Raji (cell line): ENCODE measurements at regions not wholly inside any gene's neighbourhood (a gene's known extent, or its start where the extent isn't known, plus 50 kb on each side); places are given as distances from the start of the nearest gene placed in this dataset.

ENCODE experiments used
- POLR2A ChIP-seq: IDR thresholded peaks from 2 replicates; pipeline ENCODE4 v1.6.1; 2011; ENCODE audit warnings: low read depth, low read length, control low read depth; ENCODE audit not compliant: insufficient read depth

GRCh38 chr3:194833114-194833910 lies 147.6 kb downstream of the FAM43A start:
- TF ChIP-seq POLR2A = no peak

- TF ChIP-seq POLR2A = no peak
Observed at GRCh38 chr3:194836661-194837060, 151.0 kb downstream of the FAM43A start.

GRCh38 chr3:194837457-194838127 lies 151.9 kb downstream of the FAM43A start:
- TF ChIP-seq POLR2A = no peak

- no peak for TF ChIP-seq POLR2A
Observed at GRCh38 chr3:194838236-194838635, 152.6 kb downstream of the FAM43A start.

GRCh38 chr3:194840661-194841514 lies 155.2 kb downstream of the FAM43A start:
- TF ChIP-seq POLR2A = no peak

GRCh38 chr3:194841515-194841841 lies 155.8 kb downstream of the FAM43A start:
- TF ChIP-seq POLR2A = no peak

- no peak for TF ChIP-seq POLR2A
Observed at GRCh38 chr3:194843556-194843955, 157.9 kb downstream of the FAM43A start.

GRCh38 chr3:194844046-194844445 lies 158.4 kb downstream of the FAM43A start:
- no peak for TF ChIP-seq POLR2A

GRCh38 chr3:194849166-194849875 lies 163.6 kb downstream of the FAM43A start:
- no peak for TF ChIP-seq POLR2A

GRCh38 chr3:194851254-194851653 lies 165.6 kb downstream of the FAM43A start:
- TF ChIP-seq POLR2A = no peak

GRCh38 chr3:194851941-194852340 lies 166.3 kb downstream of the FAM43A start:
- TF ChIP-seq POLR2A = no peak

- no peak for TF ChIP-seq POLR2A
Observed at GRCh38 chr3:194852345-194852744, 166.7 kb downstream of the FAM43A start.

- TF ChIP-seq POLR2A = no peak
Observed at GRCh38 chr3:194852831-194853508, 167.3 kb downstream of the FAM43A start.

GRCh38 chr3:194854206-194854605 lies 168.5 kb downstream of the FAM43A start:
- TF ChIP-seq POLR2A = no peak
